NB4 (cell line): ENCODE measurements at regions not wholly inside any gene's neighbourhood (a gene's known extent, or its start where the extent isn't known, plus 50 kb on each side); places are given as distances from the start of the nearest gene placed in this dataset.

ENCODE experiments used
- DNase-seq: peaks from one replicate; pipeline ENCODE4 v3.0.0; 2010; ENCODE audit warnings: low read depth
- H3K4me3 ChIP-seq: one replicate; pipeline ENCODE4 v1.5.1; 2011; ENCODE audit warnings: mild to moderate bottlenecking, low read depth, low read length, moderate library complexity
- MYC ChIP-seq: IDR thresholded peaks from 2 replicates; pipeline ENCODE4 v1.6.1; 2011; ENCODE audit warnings: low read depth, low read length
- POLR2A ChIP-seq: IDR thresholded peaks from 2 replicates; pipeline ENCODE4 v1.6.1; 2011; ENCODE audit warnings: mild to moderate bottlenecking; ENCODE audit not compliant: insufficient read length; ENCODE audit errors: extremely low read depth
- TF ChIP-seq, protein P1 (sequence below): IDR thresholded peaks from one replicate; pipeline ENCODE4 v1.5.1; 2012; ENCODE audit warnings: low read depth, low read length
- TF ChIP-seq, protein P2 (sequence below): IDR thresholded peaks from 2 replicates; pipeline ENCODE4 v1.6.1; 2011; ENCODE audit warnings: low read depth, low read length

DNA sequence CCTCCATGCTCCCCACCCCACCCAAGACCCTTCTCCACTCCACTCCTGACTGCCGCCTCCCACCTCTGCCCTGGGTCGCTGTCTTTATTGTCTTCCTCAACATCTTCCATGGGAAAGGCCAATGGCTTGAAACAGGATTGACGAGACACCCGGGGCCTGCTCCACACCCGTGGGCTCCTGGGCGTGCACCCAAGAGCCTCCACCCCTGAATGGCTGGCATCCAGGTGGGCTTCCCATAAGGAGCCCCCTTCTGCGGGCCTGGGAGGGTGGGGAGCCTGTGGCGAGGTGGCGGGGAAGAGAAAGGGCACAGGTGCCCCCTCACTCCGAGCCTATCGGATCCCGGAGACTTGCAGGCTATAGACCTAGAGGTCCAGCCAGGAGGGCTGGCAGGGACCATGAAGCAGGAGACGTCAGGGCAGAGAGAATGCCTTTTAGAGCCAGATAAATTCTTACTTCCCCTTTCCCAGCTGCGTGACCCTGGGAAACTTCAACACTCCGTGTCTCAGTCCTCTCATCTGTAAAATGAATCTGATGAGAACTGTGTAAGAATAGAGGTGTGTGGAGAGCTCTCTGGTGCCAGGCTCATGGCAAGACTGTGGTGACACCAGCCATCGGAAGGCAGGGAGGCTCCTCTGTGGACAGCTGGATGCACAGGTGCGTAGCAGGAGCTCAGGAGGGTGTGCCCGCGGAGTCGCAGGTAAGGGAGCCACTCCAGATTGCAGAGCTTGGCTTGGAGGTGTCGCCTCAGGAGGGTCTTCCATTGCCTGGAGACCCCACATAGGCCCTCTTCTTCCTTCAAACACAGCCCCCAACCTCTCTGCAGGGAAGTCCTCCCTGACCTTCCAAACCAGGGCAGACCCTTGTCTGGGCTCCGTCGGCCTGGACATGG, 53.9 kb downstream of the SMIM38 start:
- TF ChIP-seq, protein P1, sequence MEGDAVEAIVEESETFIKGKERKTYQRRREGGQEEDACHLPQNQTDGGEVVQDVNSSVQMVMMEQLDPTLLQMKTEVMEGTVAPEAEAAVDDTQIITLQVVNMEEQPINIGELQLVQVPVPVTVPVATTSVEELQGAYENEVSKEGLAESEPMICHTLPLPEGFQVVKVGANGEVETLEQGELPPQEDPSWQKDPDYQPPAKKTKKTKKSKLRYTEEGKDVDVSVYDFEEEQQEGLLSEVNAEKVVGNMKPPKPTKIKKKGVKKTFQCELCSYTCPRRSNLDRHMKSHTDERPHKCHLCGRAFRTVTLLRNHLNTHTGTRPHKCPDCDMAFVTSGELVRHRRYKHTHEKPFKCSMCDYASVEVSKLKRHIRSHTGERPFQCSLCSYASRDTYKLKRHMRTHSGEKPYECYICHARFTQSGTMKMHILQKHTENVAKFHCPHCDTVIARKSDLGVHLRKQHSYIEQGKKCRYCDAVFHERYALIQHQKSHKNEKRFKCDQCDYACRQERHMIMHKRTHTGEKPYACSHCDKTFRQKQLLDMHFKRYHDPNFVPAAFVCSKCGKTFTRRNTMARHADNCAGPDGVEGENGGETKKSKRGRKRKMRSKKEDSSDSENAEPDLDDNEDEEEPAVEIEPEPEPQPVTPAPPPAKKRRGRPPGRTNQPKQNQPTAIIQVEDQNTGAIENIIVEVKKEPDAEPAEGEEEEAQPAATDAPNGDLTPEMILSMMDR: no peak
- TF ChIP-seq MYC: no peak
- TF ChIP-seq, protein P2, sequence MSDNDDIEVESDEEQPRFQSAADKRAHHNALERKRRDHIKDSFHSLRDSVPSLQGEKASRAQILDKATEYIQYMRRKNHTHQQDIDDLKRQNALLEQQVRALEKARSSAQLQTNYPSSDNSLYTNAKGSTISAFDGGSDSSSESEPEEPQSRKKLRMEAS: no peak
- TF ChIP-seq POLR2A: no peak
- H3K4me3 ChIP-seq: no peak overlapping the region
- DNase-seq: peak; percentile 43

DNA sequence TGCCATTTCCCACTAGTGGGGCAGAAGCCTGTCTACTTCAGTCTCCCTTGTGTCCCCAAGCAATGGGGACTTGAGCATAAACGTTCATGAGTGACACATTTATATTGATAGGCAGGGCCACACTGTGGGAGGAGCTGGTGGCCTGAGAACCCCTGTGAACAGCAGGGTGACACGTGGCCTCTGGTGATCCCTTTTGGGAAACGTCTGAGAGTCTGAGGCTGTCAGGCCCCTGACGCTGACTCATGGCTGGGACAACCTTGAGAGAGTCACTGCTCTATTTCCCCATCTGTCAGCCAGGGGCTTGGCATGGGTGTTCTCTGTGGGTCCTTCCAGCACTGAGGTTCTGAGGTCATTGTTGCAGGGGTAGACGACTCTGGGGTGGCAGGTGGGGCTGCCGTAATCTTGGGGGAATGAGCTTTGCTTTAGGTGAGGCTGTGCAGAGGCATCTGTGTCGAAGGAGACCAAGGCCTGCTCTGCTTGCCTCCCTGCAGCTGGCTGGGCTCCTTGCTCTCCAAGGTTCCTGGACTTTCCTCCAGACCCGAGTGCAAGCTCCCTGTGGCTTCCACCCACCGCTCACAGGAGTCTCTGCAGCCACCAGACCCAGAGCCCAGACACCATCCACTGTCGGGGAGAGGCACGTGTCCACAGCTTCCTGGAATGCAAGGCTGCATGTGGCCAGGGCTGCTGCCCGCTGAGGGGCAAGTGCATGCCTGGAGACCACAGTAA, 54.7 kb downstream of the SMIM38 start:
- peak; percentile 79 for DNase-seq
- H3K4me3 ChIP-seq: no peak overlapping the region
- TF ChIP-seq, protein P2: peak; percentile 99
- no peak for TF ChIP-seq POLR2A
- TF ChIP-seq, protein P1: no peak
- TF ChIP-seq MYC: peak; percentile 84

DNA sequence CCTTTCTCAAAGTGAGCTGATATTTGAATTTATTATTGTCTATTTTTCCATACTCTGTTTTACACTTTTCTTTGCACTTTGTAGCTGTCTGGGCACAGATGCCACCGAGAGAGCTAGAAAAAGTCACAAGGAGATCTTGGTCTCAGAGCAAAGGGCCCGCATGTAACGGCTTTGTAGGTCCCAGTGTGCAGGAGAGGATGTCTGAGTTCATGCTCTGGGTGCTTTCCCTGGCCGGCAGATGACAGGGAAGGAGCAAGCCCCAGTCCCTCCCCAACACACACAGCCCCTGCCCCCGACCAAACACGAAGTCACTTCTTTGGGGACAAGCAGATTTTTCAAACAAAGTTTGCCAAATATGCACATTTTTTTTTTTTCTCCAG, 55.8 kb downstream of the SMIM38 start:
- H3K4me3 ChIP-seq: no peak overlapping the region
- TF ChIP-seq, protein P2: no peak
- TF ChIP-seq, protein P1: no peak
- TF ChIP-seq POLR2A (no peak), MYC (no peak)
- no peak for DNase-seq

DNA sequence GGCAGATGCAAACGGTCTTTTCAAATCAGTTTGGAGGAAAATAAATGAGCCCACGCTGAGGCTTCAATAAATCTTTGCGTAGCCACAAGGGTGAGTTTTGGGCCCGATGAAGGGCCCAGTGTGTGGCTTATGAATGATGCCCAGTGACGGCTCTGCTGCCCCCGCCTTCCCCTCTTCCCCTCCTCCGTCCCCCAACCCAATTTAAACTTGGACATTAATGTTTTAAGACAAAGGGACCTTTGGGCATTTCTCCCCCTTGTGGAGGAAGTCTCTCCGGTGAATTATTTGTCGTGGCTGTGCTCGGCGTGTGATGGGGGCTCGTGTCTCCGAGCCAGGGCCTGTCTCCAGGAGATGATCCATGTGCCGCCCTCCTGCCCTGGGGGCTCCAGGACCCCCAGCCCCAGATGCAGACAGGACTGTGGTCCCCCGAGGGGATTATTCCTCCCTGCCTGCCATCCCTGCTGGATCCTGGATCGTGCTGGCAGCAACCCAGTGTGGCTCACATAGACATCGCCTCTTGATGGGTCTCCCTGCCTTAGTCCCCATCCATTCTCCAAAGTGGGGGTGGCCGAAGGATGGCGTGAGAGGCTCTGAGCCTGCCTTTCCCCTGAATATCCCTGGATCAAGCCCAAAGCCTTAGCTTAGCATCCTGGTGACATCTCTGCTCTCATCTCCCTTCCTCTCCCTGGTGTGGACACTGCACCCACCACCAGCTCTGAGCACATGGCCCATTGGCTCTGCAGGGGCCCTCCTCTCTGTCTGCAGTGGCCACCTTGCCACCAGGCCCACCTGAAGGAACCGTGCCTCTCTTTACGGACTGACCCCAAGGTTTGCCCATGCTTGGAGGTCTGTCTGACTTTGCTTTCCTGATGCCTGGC, 56.4 kb downstream of the SMIM38 start:
- no peak overlapping the region for H3K4me3 ChIP-seq
- no peak for DNase-seq
- TF ChIP-seq, protein P1: no peak
- TF ChIP-seq MYC (no peak), POLR2A (no peak)
- TF ChIP-seq, protein P2: no peak

DNA sequence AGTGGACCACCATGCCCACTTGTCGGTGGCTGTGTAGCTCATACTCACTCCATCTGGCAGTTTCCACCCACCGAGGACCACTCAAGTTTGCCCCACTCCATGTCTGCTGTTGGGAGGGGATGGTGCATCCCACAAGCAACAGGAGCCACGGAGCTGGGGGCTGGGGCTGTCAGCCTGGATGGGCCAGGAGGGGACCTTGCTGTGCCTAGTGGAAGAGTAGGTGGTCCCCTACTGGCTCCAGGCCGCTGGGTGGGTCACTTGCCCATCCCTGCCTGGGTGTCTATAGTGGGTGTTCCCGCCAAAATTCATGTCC, 57.0 kb downstream of the SMIM38 start:
- DNase-seq: no peak
- TF ChIP-seq, protein P2: no peak
- TF ChIP-seq POLR2A: no peak
- TF ChIP-seq MYC: no peak
- no peak overlapping the region for H3K4me3 ChIP-seq

DNA sequence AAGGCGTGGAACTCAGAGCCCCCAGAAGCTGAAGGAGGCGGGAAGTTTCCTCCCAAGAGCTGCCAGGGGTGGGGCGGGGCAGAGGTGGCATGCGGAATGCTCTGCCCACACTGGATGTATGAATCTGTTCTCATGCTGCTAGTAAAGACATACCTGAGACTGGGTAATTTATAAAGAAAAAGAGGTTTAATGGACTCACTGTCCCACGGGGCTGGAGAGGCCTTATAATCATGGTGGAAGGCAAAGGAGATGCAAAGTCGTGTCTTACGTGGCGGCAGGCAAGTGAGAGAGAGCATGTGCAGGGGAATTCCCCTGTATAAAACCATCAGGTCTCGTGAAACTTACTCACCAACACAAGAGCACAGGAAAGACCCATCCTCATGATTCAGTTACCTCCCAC, 57.6 kb downstream of the SMIM38 start:
- no peak for DNase-seq
- no peak overlapping the region for H3K4me3 ChIP-seq
- TF ChIP-seq MYC (no peak), POLR2A (no peak)
- TF ChIP-seq, protein P2: no peak
- TF ChIP-seq, protein P1: no peak
